Activated naive CD8-positive, alpha-beta T cell treated with anti-CD3 and anti-CD28 coated beads, Interleukin-2, amount 50 U/mL, for 24 hours (primary cell): ENCODE measurements at regions not wholly inside any gene's neighbourhood (a gene's known extent, or its start where the extent isn't known, plus 50 kb on each side); places are given as distances from the start of the nearest gene placed in this dataset.
"Not testable (repeated sequence)": the region's sequence is repeated elsewhere in the genome, so short reads cannot be mapped to it uniquely, and the experiment has no call there.

ENCODE experiments used
- ATAC-seq: fragments of 150-1000 bp; cut with Tn5 transposase; one replicate; pipeline ENCODE4 v1.10.0; 2021
- DNase-seq: peaks from one replicate; pipeline ENCODE4 v3.0.0; 2021
- H3K27ac Mint-ChIP-seq: one replicate; pipeline ENCODE4 v1.8.0; 2021; ENCODE audit warnings: mild to moderate bottlenecking, mixed read lengths
- H3K27me3 Mint-ChIP-seq: one replicate; pipeline ENCODE4 v1.8.0; 2021; ENCODE audit warnings: mixed read lengths
- H3K36me3 Mint-ChIP-seq: one replicate; pipeline ENCODE4 v1.8.0; 2021; ENCODE audit warnings: low read depth, mixed read lengths
- H3K4me1 Mint-ChIP-seq: one replicate; pipeline ENCODE4 v1.8.0; 2021; ENCODE audit warnings: mixed read lengths
- H3K4me3 Mint-ChIP-seq: one replicate; pipeline ENCODE4 v1.8.0; 2021; ENCODE audit warnings: mild to moderate bottlenecking, moderate library complexity, mixed read lengths
- H3K9me3 Mint-ChIP-seq: one replicate; pipeline ENCODE4 v1.8.0; 2021; ENCODE audit warnings: mixed read lengths

DNA sequence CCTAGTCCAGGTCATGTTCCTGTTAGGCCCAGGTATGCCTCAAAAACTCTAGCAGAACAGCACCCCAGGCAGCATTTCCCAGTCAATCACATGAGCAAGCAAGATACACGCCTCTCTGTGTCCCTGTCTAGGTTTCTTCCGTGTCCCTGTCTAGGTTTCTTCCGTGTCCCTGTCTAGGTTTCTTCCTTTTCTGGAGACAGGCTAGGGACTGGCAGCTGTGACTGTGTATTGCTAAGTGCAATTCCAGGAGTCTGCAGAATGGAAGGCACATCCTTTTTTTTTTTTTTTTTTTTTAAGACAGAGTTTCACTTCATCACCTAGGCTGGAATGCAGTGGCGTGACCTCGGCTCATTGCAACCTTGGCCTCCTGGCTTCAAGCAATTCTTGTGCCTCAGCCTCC, 77.6 kb downstream of the SETD4 start:
- Mint-ChIP-seq H3K27ac (no peak overlapping the region), H3K36me3 (no peaks in the 10 kb centered on the region), H3K4me3 (no peak overlapping the region), H3K4me1 (no peaks in the 10 kb centered on the region), H3K27me3 (peaks cover 8% of the 10 kb centered on the region), H3K9me3 (peaks cover 9% of the 10 kb centered on the region)
- DNase-seq, result no peak
- no peak for ATAC-seq

DNA sequence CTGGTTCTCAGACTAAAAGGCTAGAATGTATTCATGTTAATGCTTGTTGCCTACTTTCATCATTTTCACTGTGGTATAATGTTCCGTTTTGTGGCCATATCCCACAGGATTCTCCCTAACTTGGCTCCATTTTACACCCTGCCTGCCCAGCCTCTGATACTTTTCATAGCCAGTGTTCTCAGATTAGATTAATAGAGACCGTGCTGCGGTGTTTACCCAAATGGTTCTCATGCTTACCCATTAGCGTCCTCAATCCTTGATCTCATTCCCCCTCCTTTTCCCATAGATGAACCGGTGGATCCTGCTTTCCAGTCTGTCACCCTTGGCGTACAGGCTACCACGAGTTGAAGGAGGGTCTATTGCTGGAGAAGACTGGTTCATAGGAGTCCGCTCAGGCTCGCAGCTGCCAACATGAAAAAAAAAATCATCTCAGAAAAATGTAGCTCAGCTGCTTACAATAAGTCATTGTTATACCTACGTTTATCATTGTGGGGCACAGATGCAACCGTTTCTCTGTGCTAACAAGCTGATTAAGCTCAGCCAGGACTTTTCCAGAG, 78.7 kb downstream of the SETD4 start:
- Mint-ChIP-seq H3K4me3 (no peak overlapping the region), H3K36me3 (no peaks in the 10 kb centered on the region), H3K9me3 (peaks cover 9% of the 10 kb centered on the region), H3K4me1 (no peaks in the 10 kb centered on the region), H3K27ac (no peak overlapping the region), H3K27me3 (peaks cover 8% of the 10 kb centered on the region)
- DNase-seq, result no peak
- ATAC-seq, result no peak

DNA sequence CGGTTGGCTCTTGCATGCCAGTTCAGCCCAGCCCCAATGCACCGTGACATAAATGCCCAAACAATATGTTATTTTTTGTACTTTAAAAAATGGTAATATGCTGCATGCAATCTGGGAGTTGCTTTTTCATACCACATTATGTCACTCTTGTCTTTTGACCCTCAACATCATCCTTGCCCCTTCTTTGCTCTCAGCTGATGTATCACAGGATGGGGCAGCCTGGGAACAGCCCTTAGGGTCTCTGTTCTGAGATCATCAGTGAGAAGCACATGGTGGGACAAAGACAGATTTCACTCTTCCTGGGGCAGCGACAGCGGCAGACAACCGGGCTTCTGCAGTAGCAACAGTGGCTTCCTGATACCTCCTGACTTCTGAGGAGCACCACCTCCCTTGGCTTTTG, 79.5 kb downstream of the SETD4 start:
- Mint-ChIP-seq H3K27me3 (peaks cover 4% of the 10 kb centered on the region), H3K4me1 (no peaks in the 10 kb centered on the region), H3K36me3 (no peaks in the 10 kb centered on the region), H3K27ac (no peak overlapping the region), H3K4me3 (no peak overlapping the region), H3K9me3 (peaks cover 9% of the 10 kb centered on the region)
- no peak for DNase-seq
- no peak for ATAC-seq

DNA sequence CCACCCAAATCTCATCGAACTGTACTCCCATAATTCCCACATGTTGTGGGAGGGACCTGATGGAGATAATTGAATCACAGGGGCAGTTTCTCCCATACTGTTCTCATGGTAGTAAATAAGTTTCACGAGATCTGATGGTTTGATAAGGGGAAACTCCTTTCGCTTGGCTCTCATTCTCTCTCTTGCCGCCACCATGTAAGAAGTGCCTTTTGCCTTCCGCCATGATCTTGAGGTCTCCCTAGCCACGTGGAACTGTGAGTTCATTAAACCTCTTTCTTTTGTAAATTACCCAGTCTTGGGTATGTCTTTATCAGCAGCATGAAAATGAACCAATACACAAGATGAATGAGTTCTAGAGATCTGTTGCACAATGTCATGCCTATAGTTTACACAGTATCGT, 82.5 kb downstream of the SETD4 start:
- DNase-seq, H3K27me3 Mint-ChIP-seq, H3K27ac Mint-ChIP-seq, H3K9me3 Mint-ChIP-seq, H3K4me1 Mint-ChIP-seq, ATAC-seq, H3K36me3 Mint-ChIP-seq, H3K4me3 Mint-ChIP-seq: not testable (repeated sequence)

GRCh38 chr21:35976929-35977328, 83.4 kb downstream of the SETD4 start:
- no peak overlapping the region for H3K27ac Mint-ChIP-seq

DNA sequence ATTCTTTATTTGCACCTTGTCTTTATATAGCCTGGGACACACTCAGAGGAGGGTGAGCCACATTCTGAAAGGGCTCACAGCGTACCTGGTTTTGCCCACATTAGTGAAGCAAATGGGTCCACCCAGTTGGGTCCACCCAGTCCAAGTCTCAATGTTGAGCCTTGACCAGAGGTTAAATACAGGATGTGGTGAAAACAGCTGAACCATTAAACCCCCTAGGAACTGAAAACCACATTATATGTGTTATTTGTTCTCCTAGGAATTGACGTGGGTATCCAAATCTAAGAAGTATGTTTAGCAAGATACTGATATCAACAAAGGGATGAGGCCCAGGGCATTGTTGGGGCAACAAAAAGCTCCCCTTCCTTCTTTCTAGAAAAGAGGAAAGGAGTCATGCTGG, 83.8 kb downstream of the SETD4 start:
- ATAC-seq (no peak), DNase-seq (no peak)
- Mint-ChIP-seq H3K9me3 (peaks cover 9% of the 10 kb centered on the region), H3K27ac (no peak overlapping the region), H3K4me1 (no peaks in the 10 kb centered on the region), H3K27me3 (peaks cover 5% of the 10 kb centered on the region), H3K36me3 (no peaks in the 10 kb centered on the region), H3K4me3 (no peak overlapping the region)

More at GRCh38 chr21:35976929-35977328, 83.4 kb downstream of the SETD4 start:
- no peaks in the 10 kb centered on the region for H3K4me1 Mint-ChIP-seq
- ATAC-seq (no peak), DNase-seq (no peak)
- peaks cover 5% of the 10 kb centered on the region for H3K27me3 Mint-ChIP-seq
- no peak overlapping the region for H3K4me3 Mint-ChIP-seq
- H3K36me3 Mint-ChIP-seq, result no peaks in the 10 kb centered on the region
- peaks cover 9% of the 10 kb centered on the region for H3K9me3 Mint-ChIP-seq

GRCh38 chr21:35974775-35975174, 85.6 kb downstream of the SETD4 start:
- ATAC-seq, result no peak
- Mint-ChIP-seq H3K4me1 (no peaks in the 10 kb centered on the region), H3K9me3 (peaks cover 9% of the 10 kb centered on the region), H3K27ac (no peak overlapping the region), H3K27me3 (peaks cover 8% of the 10 kb centered on the region), H3K4me3 (no peak overlapping the region), H3K36me3 (no peaks in the 10 kb centered on the region)
- DNase-seq, result no peak

GRCh38 chr21:35971824-35972223, 88.5 kb downstream of the SETD4 start:
- Mint-ChIP-seq H3K4me3 (no peak overlapping the region), H3K4me1 (no peaks in the 10 kb centered on the region), H3K36me3 (no peaks in the 10 kb centered on the region), H3K27me3 (peaks cover 6% of the 10 kb centered on the region), H3K27ac (no peak overlapping the region), H3K9me3 (no peaks in the 10 kb centered on the region)
- DNase-seq (no peak), ATAC-seq (no peak)

- Mint-ChIP-seq H3K27me3 (peaks cover 8% of the 10 kb centered on the region), H3K9me3 (no peaks in the 10 kb centered on the region), H3K4me1 (no peaks in the 10 kb centered on the region), H3K36me3 (no peaks in the 10 kb centered on the region), H3K27ac (no peak overlapping the region), H3K4me3 (no peak overlapping the region)
- DNase-seq (no peak), ATAC-seq (no peak)
These were observed 91.0 kb downstream of the SETD4 start for GRCh38 chr21:35969281-35969680.

DNA sequence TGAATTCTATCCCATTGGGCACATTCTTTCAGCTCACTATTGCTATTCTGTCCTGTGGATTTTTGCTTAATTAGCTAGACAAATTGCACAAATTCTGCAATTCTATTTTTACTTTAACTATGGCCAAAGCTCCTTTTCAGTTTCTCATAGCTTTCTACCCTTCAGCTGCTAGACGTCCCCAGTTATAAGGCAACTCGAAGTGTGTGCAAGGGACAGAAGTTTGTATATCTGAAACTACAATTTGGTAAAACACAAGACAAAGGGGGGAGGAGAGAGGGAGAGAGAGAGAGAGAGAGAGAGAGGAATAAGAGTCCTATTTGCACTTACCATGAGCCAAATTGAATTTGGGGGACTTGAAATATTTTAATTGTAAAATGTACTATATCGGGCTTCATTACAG, 91.8 kb downstream of the SETD4 start:
- H3K4me3 Mint-ChIP-seq, result no peak overlapping the region
- H3K36me3 Mint-ChIP-seq, result no peaks in the 10 kb centered on the region
- no peak for ATAC-seq

DNA sequence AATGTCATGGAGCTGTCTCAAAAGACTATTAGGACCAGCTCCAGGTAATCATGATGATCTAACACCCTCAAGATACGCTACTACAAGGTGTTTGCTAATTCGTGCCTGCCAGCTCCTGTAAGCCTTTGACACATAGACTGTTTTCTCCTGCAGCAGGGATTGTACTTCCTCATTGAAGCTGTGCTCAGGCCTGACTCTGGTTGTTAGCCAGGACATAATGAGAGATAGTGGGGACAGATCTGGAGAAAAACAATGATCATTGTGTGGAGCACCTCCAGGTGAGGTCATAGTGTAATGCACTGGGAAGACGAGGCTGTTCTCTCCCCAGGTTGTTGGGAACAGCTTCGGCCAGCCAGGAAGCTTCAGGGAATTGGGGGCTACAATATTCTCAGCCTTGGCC, 94.6 kb downstream of the SETD4 start:
- no peak overlapping the region for H3K4me3 Mint-ChIP-seq
- no peaks in the 10 kb centered on the region for H3K9me3 Mint-ChIP-seq
- no peaks in the 10 kb centered on the region for H3K36me3 Mint-ChIP-seq
- H3K27ac Mint-ChIP-seq, result no peak overlapping the region
- ATAC-seq (no peak), DNase-seq (no peak)
- peaks cover 9% of the 10 kb centered on the region for H3K27me3 Mint-ChIP-seq
- no peaks in the 10 kb centered on the region for H3K4me1 Mint-ChIP-seq

More for the DNA sequence above, 91.8 kb downstream of the SETD4 start:
- Mint-ChIP-seq H3K9me3 (no peaks in the 10 kb centered on the region), H3K27me3 (peaks cover 11% of the 10 kb centered on the region), H3K27ac (no peak overlapping the region), H3K4me1 (no peaks in the 10 kb centered on the region)
- DNase-seq, result no peak

DNA sequence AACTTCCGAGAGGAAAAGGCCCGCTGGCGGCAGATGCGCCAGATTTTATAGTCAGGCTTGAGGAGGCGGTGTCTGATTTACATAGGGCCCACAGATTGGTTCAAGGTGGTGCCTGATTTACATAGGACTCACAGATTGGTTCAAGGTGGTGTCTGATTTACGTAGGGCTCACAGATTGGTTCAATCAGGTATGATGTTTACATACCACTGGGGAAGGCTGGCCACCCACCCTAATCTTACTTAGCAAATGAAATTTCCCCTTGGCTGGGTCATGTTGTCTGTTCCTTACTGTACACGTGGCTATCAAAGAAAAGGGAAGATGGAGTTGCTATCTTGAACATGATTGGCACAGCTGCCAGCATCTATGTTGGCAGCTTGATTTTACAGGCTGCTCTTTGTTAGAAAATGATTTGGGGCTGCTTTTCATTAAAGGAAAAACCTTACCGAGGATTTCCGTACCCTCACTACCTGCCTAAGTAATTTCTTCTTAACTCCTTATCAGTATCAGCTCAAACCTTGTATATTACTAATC, 96.3 kb downstream of the SETD4 start:
- no peak for ATAC-seq
- Mint-ChIP-seq H3K36me3 (no peaks in the 10 kb centered on the region), H3K9me3 (no peaks in the 10 kb centered on the region), H3K4me3 (no peak overlapping the region), H3K27ac (no peak overlapping the region), H3K27me3 (peaks cover 9% of the 10 kb centered on the region), H3K4me1 (no peaks in the 10 kb centered on the region)
- DNase-seq, result no peak

GRCh38 chr21:35962917-35963316, 97.4 kb downstream of the SETD4 start:
- H3K9me3 Mint-ChIP-seq, result no peaks in the 10 kb centered on the region
- ATAC-seq, result no peak
- no peaks in the 10 kb centered on the region for H3K4me1 Mint-ChIP-seq
- H3K27me3 Mint-ChIP-seq, result peaks cover 9% of the 10 kb centered on the region
- no peaks in the 10 kb centered on the region for H3K36me3 Mint-ChIP-seq
- no peak overlapping the region for H3K27ac Mint-ChIP-seq
- DNase-seq, result no peak
- H3K4me3 Mint-ChIP-seq, result no peak overlapping the region

- Mint-ChIP-seq H3K9me3 (no peaks in the 10 kb centered on the region), H3K4me1 (no peaks in the 10 kb centered on the region), H3K4me3 (no peak overlapping the region)
These were observed 106.3 kb downstream of the SETD4 start for GRCh38 chr21:35954066-35954465.

DNA sequence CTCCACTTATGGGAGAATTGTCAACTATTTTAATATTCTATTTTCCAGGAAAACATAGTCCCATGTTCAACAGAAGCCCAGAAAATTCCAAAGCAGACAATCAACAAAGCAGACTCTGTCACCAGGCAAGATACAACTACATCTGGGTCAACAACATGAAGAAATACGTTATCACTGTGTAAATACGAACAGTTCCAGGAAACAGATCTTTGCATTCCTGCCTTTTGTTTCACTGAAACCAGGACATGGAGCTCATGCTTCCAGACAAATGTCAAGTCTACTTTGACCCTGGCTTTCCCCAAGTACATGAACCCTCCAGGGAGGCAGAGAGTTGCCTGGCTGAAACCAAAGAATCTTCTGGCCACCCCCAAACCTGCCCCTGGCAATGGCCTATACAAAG, 106.7 kb downstream of the SETD4 start:
- no peak overlapping the region for H3K4me3 Mint-ChIP-seq
- H3K9me3 Mint-ChIP-seq, result no peaks in the 10 kb centered on the region
- no peaks in the 10 kb centered on the region for H3K4me1 Mint-ChIP-seq
- DNase-seq (no peak), ATAC-seq (no peak)
- no peak overlapping the region for H3K27ac Mint-ChIP-seq
- H3K27me3 Mint-ChIP-seq, result peaks cover 5% of the 10 kb centered on the region
- H3K36me3 Mint-ChIP-seq, result no peaks in the 10 kb centered on the region

More at GRCh38 chr21:35954066-35954465, 106.3 kb downstream of the SETD4 start:
- DNase-seq (no peak), ATAC-seq (no peak)
- peaks cover 5% of the 10 kb centered on the region for H3K27me3 Mint-ChIP-seq
- H3K36me3 Mint-ChIP-seq, result no peaks in the 10 kb centered on the region
- H3K27ac Mint-ChIP-seq, result no peak overlapping the region
